Endothelial cell of umbilical vein (primary cell): ENCODE measurements at regions not wholly inside any gene's neighbourhood (a gene's known extent, or its start where the extent isn't known, plus 50 kb on each side); places are given as distances from the start of the nearest gene placed in this dataset.
A peak's percentile ranks its signal among the peaks of the same experiment; 100 is the strongest.

Experiments
- BruUV-seq: library from RNA; stranded (reverse); fragments of 400-500 nt; replicated peaks from 2 replicates; lab custom pipeline; 2021; lab: Mats Ljungman, UMichigan
- CTCF ChIA-PET: fragments of 300-600, 350-600 bp; sonication (Branson Sonifier 250); formaldehyde crosslinking; loops from one replicate; lab custom pipeline; 2021; ENCODE audit warnings: antibody characterized with exemption, inconsistent platforms; lab: Charles Lee
- POLR2A ChIA-PET: fragments of 300-600, 350-600 bp; sonication (Branson Sonifier 250); formaldehyde crosslinking; loops from one replicate; lab custom pipeline; 2021; ENCODE audit warnings: antibody characterized with exemption, inconsistent platforms; lab: Charles Lee
- DNase-seq: peaks from one replicate; pipeline ENCODE4 v3.0.0-alpha.2; 2011; ENCODE audit warnings: low read depth, low spot score
- FAIRE-seq: peaks from 2 replicates; lab custom pipeline; 2011; peaks lifted over from hg19 to GRCh38; lab: Jason Lieb, UNC
- H2AFZ ChIP-seq: 2 replicates; pipeline ENCODE4 v1.6.0; 2012; ENCODE audit warnings: low read depth, low read length, control low read depth, inconsistent platforms
- H3K27ac ChIP-seq: 2 replicates; pipeline ENCODE4 v1.5.1; 2011; ENCODE audit warnings: low read depth, mild to moderate bottlenecking, control low read depth, low read length, moderate library complexity; ENCODE audit not compliant: insufficient read depth
- H3K27me3 ChIP-seq, 2 experiments: 2 replicates each; pipeline versions ENCODE4 v1.6.0 to v1.6.1; 2011; ENCODE audit warnings: low read length in 2 of 2, mixed read lengths in 1 of 2; ENCODE audit not compliant: control insufficient read depth in 2 of 2, insufficient read depth in 2 of 2
- H3K36me3 ChIP-seq, 2 experiments: 2 replicates in 1 of 2; 3 replicates in 1 of 2; pipeline ENCODE4 v1.5.1; 2011; ENCODE audit warnings: low read length in 2 of 2, mild to moderate bottlenecking in 1 of 2, moderate library complexity in 1 of 2; ENCODE audit not compliant: control insufficient read depth in 2 of 2, insufficient read depth in 2 of 2; ENCODE audit errors: extremely low read depth in 1 of 2
- H3K4me1 ChIP-seq: 3 replicates; pipeline ENCODE4 v1.5.1; 2011; ENCODE audit warnings: mild to moderate bottlenecking, low read length; ENCODE audit not compliant: control insufficient read depth, insufficient read depth; ENCODE audit errors: extremely low read depth
- H3K4me2 ChIP-seq: 2 replicates; pipeline ENCODE4 v1.6.1; 2011; ENCODE audit warnings: low read length, control low read depth, mixed read lengths; ENCODE audit not compliant: insufficient read depth
- H3K4me3 ChIP-seq, 3 experiments: fragments of 200-600 bp in 1 of 3; sonication (generic), shearing (Covaris generic) in 1 of 3; replicated peaks in 1 of 3; 2 replicates each; pipeline ENCODE4 v1.5.1; 2011 to 2016; ENCODE audit warnings: control low read depth in 3 of 3, low read length in 3 of 3, mild to moderate bottlenecking in 2 of 3, inconsistent platforms in 1 of 3, low read depth in 1 of 3, moderate library complexity in 1 of 3; ENCODE audit not compliant: insufficient read depth in 1 of 3
- H3K79me2 ChIP-seq: 2 replicates; pipeline ENCODE4 v1.6.0; 2012; ENCODE audit warnings: low read length, inconsistent platforms; ENCODE audit not compliant: control insufficient read depth, insufficient read depth
- H3K9ac ChIP-seq: replicated peaks from 2 replicates; pipeline ENCODE3; 2011; ENCODE audit warnings: low read length, control low read depth; ENCODE audit not compliant: insufficient read depth; ENCODE audit errors: extremely low read depth
- H3K9me1 ChIP-seq: replicated peaks from 3 replicates; pipeline ENCODE4 v1.6.0; 2011; ENCODE audit warnings: mild to moderate bottlenecking, low read length; ENCODE audit not compliant: control insufficient read depth, insufficient read depth; ENCODE audit errors: extremely low read depth
- H3K9me3 ChIP-seq: replicated peaks from 2 replicates; pipeline ENCODE4 v1.5.1; 2012; ENCODE audit warnings: low read length, inconsistent platforms; ENCODE audit not compliant: control insufficient read depth, insufficient read depth
- H4K20me1 ChIP-seq: replicated peaks from 2 replicates; pipeline ENCODE3; 2011; ENCODE audit warnings: mild to moderate bottlenecking, low read length; ENCODE audit not compliant: control insufficient read depth, insufficient read depth; ENCODE audit errors: extremely low read depth
- EZH2 ChIP-seq: IDR thresholded peaks from 2 replicates; pipeline ENCODE4 v1.6.1; 2012; ENCODE audit warnings: borderline replicate concordance, low read depth, mild to moderate bottlenecking, moderate library complexity, low read length, inconsistent platforms; ENCODE audit not compliant: severe bottlenecking
- FOS ChIP-seq: IDR thresholded peaks from 2 replicates; pipeline ENCODE4 v1.6.1; 2011; ENCODE audit warnings: mild to moderate bottlenecking, low read length, moderate library complexity, borderline replicate concordance; ENCODE audit not compliant: insufficient read depth
- GATA2 ChIP-seq: IDR thresholded peaks from 2 replicates; pipeline ENCODE4 v1.7.0; 2011; ENCODE audit warnings: low read depth, mild to moderate bottlenecking, moderate library complexity, mixed read lengths, low read length; ENCODE audit not compliant: insufficient read length, insufficient read depth
- JUN ChIP-seq: IDR thresholded peaks from 2 replicates; pipeline ENCODE4 v1.6.1; 2011; ENCODE audit warnings: borderline replicate concordance, low read depth; ENCODE audit not compliant: insufficient read length, insufficient read depth
- MYC ChIP-seq: IDR thresholded peaks from one replicate; pipeline ENCODE4 v1.6.1; 2011; ENCODE audit warnings: mild to moderate bottlenecking, low read depth, low read length
- POLR2A ChIP-seq: IDR thresholded peaks from 2 replicates; pipeline ENCODE4 v1.6.1; 2012; ENCODE audit warnings: low read depth, mild to moderate bottlenecking, control low read depth, low read length
- dilution Hi-C: fragments of 300-500 bp; cut with MboI; formaldehyde crosslinking; loops from one replicate; pipeline ENCODE4 v1.15.0; 2019; ENCODE audit warnings: low sequenced_read_pairs; ENCODE audit not compliant: extremely low pct_ligation_motif_present
- intact Hi-C: fragments of 100-400 bp; cut with micrococcal nuclease; formaldehyde crosslinking; loops from one replicate; pipeline ENCODE4 v1.10.0; 2022
- TF ChIP-seq, protein P1 (sequence below): IDR thresholded peaks from 2 replicates; pipeline ENCODE4 v1.6.1; 2011; ENCODE audit not compliant: insufficient read depth, insufficient read length
- TF ChIP-seq, protein P2 (sequence below), 2 donors: IDR thresholded peaks; 1 replicate in 1 of 2; 2 replicates in 1 of 2; pipeline ENCODE4 v1.5.1; 2011; ENCODE audit warnings: low read length in 2 of 2, mild to moderate bottlenecking in 2 of 2, moderate library complexity in 2 of 2, control low read depth in 1 of 2, inconsistent platforms in 1 of 2, low read depth in 1 of 2; ENCODE audit not compliant: insufficient read depth in 1 of 2; ENCODE audit errors: extremely low read depth in 1 of 2

DNA sequence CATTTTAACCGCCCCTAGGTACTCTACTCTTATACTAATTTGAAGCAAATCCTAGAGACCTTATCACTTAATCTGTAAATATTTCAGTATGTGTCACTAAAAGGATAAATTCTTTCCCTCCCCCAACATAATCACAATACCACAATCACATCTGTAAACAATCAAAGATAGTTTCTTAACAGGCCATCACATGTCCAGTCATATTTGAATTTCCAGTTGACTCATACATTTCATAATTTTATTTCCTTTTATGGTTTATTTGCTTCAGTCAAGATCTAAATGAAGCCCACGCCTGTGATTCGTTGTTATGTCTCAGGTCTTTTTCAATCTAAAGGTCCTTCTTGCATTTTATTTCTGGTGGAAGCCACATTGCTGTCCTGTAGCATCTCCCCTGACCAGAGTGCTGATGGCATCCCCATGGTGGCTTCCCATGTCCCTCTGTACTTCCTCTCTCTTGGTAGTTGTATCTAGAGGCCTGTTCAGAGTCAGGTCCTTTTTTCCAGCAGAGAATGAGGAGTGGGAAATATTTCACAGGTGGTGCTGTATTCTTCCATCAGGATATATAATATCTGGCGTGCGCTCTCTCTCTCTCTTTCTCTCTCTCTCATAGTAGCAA lies 128.6 kb upstream of the SLC22A23 start:
- H4K20me1 ChIP-seq = no peaks in the 10 kb centered on the region
- no peak overlapping the region for H3K9ac ChIP-seq
- ChIA-PET POLR2A (no interaction called here), CTCF (interaction anchor here (1.0 kb wide), 1 partner anchor 148 kb away, joined by 3 read pairs; no protein-coding TSS in a partner anchor)
- H3K79me2 ChIP-seq = no peaks in the 10 kb centered on the region
- no peaks in the 10 kb centered on the region for H3K9me3 ChIP-seq
- H3K27me3 ChIP-seq = no peaks in the 10 kb centered on the region
- no peak overlapping the region for H2AFZ ChIP-seq
- H3K9me1 ChIP-seq = no peaks in the 10 kb centered on the region
- FAIRE-seq (no peak), DNase-seq (peak; percentile 16)
- peaks cover 4% of the 10 kb centered on the region for H3K4me1 ChIP-seq
- no peaks in the 10 kb centered on the region for H3K36me3 ChIP-seq
- no peak overlapping the region for H3K27ac ChIP-seq
- H3K4me2 ChIP-seq = no peak overlapping the region
- TF ChIP-seq JUN = no peak
- TF ChIP-seq, protein P1, sequence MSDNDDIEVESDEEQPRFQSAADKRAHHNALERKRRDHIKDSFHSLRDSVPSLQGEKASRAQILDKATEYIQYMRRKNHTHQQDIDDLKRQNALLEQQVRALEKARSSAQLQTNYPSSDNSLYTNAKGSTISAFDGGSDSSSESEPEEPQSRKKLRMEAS = no peak
- TF ChIP-seq FOS = peak; percentile 10
- TF ChIP-seq, protein P2, sequence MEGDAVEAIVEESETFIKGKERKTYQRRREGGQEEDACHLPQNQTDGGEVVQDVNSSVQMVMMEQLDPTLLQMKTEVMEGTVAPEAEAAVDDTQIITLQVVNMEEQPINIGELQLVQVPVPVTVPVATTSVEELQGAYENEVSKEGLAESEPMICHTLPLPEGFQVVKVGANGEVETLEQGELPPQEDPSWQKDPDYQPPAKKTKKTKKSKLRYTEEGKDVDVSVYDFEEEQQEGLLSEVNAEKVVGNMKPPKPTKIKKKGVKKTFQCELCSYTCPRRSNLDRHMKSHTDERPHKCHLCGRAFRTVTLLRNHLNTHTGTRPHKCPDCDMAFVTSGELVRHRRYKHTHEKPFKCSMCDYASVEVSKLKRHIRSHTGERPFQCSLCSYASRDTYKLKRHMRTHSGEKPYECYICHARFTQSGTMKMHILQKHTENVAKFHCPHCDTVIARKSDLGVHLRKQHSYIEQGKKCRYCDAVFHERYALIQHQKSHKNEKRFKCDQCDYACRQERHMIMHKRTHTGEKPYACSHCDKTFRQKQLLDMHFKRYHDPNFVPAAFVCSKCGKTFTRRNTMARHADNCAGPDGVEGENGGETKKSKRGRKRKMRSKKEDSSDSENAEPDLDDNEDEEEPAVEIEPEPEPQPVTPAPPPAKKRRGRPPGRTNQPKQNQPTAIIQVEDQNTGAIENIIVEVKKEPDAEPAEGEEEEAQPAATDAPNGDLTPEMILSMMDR (IDR thresholded peaks at IDR 0.05; ENCODE audit: extremely low read depth in 1 of 2, insufficient read depth in 1 of 2, low read depth in 1 of 2, low read length in 2 of 2) = no peak
- TF ChIP-seq GATA2 = peak; percentile 48
- no peak for TF ChIP-seq EZH2
- TF ChIP-seq POLR2A = no peak
- no peak for TF ChIP-seq MYC
- no peak overlapping the region for H3K4me3 ChIP-seq
- intact Hi-C loops = no loop called here
- dilution Hi-C loops = no loop called here
- no TSS peak for BruUV-seq
